ENCODE measurements at regions not wholly inside any gene's neighbourhood (a gene's known extent, or its start where the extent isn't known, plus 50 kb on each side); places are given as distances from the start of the nearest gene placed in this dataset.
"Not testable (repeated sequence)": the region's sequence is repeated elsewhere in the genome, so short reads cannot be mapped to it uniquely, and the experiment has no call there.

DNA sequence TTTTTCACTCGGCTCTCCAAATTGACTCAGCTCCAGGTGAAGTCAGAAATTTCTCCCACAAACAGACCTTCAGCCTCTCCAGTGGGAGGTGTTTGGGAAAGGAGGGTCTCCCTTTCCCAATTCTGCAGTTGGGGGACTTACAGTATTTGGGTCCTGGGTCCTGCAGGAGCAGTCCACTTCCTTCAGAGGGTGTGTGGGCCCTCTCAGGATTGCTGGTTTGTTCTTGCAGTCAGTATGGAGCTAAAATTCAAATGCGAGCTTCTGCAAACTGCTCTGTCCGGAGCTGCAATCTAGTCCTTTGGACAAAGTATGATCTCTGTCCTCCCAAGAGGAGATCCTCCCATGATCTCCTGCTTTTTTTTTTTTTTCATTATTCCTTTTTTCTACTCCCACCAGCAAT lies 87.9 kb upstream of the MSTN start:
- DNase-seq: no peak

DNA sequence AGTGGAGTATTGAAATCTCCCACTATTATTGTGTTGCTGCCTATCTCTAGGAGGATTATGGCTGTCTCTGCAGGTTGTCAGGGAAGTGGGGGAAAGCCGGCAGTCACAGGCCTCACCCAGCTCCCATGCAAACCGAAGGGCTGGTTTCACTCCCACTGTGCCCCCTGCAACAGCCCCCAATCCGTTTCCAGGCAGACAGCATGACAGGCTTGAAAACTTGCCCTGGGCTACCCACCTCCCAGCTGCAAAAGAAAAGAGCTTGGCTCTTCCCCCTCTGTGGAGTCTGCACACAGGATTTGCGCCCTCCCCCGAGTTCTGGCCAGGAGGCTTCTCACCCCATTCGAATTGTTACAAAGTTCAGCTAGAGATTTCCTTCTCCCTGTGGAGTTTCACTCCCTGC lies 87.4 kb upstream of the MSTN start:
- DNase-seq: no peak

DNA sequence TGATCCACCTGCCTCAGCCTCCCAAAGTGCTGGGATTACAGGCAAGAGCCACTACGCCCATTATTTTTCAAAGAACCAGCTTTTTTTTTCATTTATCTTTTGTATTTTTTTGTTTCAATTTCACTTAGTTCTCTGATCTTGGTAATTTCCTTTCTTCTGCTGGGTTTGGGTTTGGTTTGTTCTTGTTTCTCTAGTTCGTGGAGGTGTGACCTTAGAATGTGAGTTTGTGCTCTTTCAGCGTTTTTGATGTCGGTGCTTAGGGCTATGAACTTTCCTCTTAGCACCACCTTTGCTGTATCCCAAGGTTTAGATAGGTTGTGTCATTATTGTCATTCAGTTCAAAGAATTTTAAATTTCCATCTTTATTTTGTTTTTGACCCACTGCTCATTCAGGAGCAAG lies 86.7 kb upstream of the MSTN start:
- no peak for DNase-seq

DNA sequence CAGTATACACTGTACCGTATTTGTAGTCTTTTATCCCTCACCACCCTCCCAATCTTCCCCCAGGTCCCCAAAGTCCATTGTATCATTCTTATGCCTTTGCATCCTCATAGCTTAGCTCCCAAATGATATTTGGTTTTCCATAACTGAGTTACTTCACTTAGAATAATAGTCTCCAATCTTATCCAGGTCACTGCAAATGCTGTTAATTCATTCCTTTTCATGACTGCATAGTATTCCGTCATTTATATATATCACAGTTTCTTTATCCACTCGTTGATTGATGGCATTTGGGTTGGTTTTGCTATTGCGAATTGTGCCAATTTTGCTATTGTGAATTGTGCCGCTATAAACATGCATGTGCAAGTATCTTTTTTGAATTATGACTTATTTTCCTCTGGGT lies 83.6 kb upstream of the MSTN start:
- DNase-seq: not testable (repeated sequence)

DNA sequence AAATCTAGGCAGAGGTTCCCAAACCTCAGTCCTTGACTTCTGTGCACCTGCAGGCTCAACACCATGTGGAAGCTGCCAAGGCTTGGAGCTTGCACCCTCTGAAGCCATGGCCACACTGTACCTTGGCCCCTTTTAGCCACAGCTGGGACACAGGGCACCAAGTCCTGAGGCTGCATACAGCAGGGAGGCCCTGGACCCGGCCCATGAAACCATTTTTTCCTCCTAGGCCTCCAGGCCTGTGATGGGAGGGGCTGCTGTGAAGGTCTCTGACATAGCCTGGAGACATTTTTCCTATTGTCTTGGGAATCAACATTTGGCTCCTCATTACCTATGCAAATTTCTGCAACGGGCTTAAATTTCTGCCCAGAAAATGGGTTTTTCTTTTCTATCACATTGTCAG lies 77.9 kb upstream of the MSTN start:
- not testable (repeated sequence) for DNase-seq

DNA sequence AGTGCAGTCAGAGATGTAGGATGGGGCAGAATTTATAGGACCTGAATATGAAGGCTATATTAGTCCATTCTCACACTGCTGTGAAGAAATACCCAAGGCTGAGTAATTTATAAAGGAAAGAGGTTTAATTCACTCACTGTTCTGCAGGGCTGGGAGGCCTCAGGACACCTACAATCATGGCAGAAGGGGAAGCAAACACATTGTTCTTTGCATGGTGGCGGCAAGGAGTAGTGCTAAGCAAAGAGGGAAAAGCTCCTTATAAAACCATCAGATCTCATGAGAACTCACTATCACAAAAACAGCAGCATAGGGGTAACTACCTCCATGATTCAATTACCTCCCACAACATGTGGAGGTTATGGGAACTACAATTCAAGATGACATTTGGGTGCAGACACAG lies 76.8 kb upstream of the MSTN start:
- no peak for DNase-seq

DNA sequence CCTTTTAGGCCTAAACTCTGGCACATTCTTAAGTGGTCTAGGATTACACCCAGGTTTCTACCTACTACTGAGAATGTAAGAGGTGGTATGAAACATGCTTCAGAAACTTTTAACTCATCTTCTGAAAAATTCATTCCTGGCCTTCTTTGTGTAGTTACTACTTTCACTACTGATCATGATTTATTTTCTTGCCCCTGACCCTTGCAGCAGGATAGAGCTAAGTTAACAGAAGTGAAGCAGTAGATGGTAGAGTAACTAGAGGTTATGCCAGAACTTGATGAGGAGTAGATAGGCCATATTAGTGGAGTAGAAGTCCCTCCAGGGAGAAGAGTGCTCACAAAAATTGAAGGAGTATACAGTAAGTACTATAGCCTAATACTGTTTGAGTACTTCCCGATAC lies 75.5 kb upstream of the MSTN start:
- DNase-seq: no peak

DNA sequence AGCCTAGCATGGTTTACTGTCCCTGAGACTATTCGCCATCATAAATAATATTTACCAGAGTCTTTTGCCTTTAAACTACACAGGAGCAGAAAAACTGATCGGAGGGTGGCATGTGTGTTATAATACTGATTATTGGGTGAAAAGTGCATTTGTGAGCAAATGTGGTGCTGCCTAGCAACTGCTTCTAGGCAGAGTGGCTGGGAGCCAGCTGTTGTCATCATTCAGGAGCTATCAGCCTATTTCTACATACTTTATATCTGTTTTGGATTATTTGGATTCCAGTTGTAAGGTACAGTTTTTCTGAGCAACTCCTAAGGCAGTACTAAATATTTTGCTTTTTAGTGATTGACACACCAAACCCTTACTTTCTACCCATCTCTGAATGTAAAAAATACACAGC lies 75.0 kb upstream of the MSTN start:
- peak; percentile 10 for DNase-seq

DNA sequence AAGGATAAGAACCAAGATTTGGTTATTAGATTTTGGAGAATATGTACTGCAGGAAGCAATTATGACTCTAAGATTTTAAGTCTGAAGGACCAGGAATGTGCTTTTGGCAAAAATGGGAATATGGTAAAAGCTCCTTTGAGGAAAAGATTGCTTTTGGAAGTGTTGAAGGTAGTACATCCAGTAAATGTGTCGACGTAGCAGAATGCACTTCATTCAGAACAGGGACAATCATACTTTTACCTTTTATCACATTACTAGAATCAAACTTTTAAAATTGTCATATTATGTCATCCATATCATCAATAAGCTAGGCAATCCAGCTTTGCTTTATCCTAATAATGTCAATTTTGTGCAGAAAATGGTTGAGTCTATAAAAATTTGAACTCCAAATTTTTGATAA lies 74.3 kb upstream of the MSTN start:
- DNase-seq: no peak

DNA sequence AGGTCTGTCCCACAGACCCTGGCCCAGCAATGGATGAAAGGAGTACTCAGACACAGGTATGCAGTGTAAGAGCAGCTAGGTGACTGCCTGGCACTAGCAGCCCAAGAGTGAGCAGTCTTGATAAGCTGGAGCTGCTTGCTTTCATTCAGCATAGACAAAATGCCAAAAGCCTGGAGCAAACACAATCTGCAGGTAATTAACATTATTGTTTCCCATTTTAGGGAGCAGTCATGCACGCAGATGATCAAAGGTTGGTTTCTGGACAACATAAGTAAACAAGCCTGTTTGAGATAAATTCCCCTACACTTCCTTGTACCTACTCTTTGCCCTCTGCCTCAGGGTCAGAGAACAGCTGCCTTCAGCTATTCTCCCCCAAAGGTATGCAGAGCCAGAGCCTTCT lies 73.7 kb upstream of the MSTN start:
- DNase-seq: no peak

DNA sequence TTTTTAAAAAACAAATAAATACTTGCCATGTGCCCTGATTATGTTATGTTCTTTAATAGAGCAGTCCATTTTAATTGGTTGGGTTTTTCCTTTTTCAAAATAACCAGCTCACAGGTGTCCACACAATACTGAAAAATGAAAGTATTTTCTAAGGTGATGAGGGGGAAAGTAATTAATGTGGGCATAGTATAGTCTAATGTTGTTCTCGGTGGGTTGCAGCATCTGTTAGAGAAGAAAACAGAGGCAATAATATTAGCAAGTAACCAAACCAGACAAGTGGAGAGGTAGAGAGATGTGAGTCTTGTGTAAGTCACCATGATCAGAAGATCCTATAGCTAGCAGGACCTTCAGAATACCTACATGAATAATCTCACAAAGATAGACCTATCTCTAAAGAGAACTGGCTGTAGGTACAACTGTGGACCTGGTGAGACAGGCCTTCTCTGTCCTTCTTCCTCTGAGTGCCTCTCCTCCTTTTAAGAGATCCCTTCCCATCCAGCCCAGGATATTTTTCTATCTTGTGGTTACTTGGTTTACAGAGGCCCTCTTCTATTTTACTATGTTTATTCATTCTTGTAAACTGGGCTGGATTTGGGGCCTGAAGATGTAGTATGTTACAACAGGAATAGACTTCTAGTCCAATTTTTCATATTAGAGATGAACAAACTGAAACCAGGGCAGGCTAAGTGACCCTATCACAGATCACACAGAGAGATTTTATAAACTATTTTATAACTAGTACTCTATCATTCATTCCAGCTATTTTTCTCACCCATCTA lies 67.1 kb upstream of the MSTN start:
- DNase-seq: no peak

DNA sequence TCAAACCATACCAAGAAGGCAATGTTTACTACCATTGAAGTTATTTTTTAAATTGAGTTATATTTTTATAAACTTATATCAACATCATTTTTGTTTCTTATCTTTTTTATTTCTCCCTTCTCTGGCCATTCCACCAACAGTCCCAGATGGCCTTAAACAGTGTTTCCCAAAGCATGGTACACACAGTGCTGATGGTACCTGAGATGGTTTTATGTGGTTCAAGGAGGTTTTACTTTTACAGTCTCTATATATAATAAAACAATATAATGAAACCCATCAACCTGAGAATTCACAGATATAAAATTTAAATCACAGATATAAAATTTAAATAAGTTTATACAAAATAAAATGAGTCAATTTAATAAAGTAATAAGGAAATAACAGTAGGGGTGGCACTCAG lies 65.1 kb upstream of the MSTN start:
- DNase-seq: no peak

DNA sequence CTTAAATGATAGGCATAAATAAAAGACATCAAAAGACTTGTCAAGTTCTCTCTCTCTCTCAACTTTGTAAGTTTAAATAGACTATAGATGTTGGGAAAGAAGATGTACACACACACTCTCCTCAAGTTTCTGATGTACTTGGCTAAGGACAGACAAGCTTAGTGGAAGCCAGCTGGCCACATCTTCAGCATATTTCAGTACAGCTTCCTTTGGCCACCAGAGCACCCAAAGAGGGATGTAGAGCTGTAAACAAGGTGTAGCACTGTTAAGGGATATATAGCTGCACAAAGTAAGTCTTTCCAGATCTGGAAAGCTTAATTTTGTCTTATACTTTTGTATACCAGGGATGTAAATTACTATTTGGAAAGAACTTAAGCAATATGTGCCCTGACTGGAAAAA lies 64.3 kb upstream of the MSTN start:
- peak; percentile 68 for DNase-seq

DNA sequence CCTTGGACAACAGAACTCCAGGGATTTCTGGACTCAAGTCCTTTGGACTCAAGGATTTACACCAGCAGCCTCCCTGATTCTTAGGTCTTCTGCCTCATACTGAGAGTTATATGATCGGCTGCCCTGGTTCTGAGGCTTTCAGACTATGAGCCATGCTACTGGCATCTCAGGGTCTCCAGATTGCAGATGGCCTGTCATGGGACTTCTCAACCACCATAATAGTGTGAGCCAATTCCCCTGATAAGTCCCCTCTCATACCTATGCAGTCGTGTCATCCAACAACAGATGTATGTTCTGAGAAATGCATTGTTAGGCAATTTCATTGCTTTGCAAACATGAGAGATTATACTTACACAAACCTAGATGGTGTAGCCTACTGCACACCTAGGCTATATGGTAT lies 61.4 kb upstream of the MSTN start:
- DNase-seq: no peak

DNA sequence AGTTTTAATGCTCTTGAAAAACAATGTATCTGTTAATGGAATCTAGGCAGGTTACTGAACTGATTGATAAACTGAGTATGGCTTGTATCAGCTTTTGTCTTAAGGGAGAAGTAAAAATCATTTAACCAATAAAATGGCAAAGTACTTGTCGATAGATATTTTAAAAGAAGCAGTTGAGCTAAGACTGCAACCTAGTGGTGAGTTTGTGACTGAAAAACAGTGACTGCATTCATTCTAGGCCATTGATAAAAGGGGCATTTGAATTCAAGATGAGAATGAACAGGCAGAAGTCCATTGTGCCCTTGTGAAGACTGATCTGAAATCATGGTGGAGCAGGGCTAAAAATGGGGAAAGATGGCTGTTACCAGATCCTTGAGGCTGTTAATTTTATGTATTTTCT lies 59.4 kb upstream of the MSTN start:
- DNase-seq: no peak

DNA sequence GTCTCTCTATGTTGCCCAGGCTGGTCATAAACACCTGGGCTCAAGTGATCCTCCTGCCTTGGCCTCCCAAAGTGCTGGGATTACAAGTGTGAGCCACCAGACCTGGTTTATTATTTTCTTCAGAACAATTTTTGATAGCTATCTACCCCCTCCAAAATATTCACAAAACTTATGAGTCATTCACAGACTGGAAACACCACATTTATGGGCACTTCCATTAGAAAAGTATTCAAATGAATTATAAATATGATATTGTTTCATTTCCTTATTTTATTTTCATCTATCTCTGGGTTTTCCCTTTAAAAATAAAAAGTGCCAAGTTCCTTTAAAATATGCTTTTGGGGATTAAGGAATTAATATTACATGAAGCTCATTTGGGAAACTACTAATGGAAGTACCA lies 58.8 kb upstream of the MSTN start:
- DNase-seq: no peak

DNA sequence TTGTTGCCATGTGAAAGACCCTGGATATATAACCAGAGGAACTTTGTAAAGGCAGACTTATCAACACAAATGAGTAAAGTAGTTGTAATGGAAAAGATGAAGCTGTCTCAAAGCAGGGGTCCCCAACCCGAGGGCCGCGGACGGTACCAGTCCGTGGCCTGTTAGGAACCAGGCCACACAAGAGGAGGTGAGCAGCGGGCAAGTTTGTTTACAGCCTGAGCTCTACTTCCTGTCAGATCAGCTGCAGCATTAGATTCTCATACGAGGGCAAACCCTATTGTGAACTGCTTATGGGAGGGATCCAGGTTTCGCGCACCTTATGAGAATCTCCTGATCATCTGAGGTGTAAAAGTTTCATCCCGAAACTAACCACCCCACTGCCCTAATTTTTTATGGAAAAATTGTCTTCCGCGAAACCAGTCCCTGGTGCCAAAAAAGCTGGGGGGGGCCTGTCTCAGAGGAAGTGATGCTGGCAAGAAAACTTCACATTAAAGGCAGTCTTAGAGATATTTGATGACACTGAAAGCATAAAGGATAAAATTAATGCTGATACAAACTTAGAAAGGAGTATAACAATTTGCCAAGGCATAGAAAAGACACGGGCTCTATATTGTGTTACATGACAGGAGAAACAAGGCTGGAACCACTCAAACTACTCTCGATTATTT lies 57.5 kb upstream of the MSTN start:
- peak; percentile 4 for DNase-seq

DNA sequence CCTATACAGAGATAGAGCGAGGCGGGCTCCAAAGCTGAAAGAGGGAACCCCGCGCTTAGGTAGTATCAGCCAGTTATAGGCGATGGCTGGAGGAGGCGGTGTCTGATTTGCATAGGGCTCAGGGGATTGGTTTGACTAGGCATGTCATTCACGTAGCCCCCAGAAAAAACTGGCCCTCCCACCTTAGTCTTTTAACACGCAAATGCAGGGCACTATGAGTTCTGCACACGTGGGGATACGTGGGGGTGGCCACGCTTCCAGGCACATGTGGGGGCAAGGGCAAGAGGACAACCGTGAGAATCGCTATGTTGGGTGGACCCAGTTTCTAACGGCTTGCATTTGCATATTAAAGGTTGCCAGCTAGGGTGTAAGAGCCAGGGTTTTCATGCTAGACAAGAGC lies 56.7 kb upstream of the MSTN start:
- DNase-seq: no peak

DNA sequence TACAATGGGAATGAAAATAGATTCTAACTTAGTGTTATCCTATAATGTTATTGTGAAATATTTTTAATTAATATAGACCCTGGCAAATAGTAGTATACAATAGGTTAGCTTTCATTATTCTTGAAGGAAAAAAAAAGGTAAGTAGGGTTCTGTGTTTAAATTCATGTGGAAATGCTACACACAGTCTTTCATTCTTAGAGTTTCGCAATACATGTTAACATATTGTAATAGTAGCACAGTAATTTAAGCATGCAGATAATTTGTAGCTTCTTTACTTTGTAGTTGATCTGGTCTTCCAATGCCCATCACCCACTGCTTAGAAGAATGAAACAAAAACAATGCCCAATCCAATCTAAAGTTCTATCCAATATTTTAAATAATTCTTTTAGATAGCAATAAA lies 54.8 kb upstream of the MSTN start:
- no peak for DNase-seq

DNA sequence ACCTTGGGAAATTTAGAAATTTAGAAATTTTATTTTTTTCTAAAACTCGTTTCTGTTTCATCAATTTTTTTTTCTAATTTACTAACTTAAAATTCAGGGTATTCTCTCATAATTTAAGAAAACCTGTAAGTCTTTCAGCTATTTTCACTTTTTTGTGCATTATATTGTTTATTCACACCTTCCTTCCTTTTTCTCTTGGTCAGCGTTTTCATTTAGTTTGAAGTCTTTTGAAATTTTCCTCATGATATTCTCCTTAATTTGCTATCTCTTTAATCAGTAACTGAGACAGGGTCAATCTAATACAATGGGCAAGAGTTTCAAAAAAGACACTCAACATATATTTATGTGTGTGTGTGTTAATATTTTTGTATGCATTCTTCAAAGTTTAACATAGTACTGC lies 50.5 kb upstream of the MSTN start:
- DNase-seq: no peak

Data from hindlimb muscle (tissue), 1 donor.